Ascending aorta (tissue), 2 donors: ENCODE measurements at regions not wholly inside any gene's neighbourhood (a gene's known extent, or its start where the extent isn't known, plus 50 kb on each side); places are given as distances from the start of the nearest gene placed in this dataset.
A peak's percentile ranks its signal among the peaks of the same experiment; 100 is the strongest.

Experiments used
- DNase-seq, 2 donors: peaks; one replicate each; pipeline ENCODE4 v3.0.0-alpha.2; 2019; ENCODE audit warnings: low spot score in 2 of 2
- H3K27ac ChIP-seq, 2 donors: fragments of 200-600 bp; sonication (generic); one replicate each; pipeline ENCODE4 v1.5.1; 2016 to 2017; ENCODE audit warnings: mild to moderate bottlenecking in 1 of 2
- H3K27me3 ChIP-seq: fragments of 200-600 bp; sonication (generic); one replicate; pipeline ENCODE4 v1.5.1; 2017
- H3K36me3 ChIP-seq, 2 donors: fragments of 200-600 bp; sonication (generic); one replicate each; pipeline ENCODE4 v1.5.1; 2016
- H3K4me1 ChIP-seq, 2 donors: fragments of 200-600 bp; sonication (generic); one replicate each; pipeline ENCODE4 v1.5.1; 2016 to 2017; ENCODE audit warnings: mild to moderate bottlenecking in 1 of 2
- H3K4me3 ChIP-seq, 2 donors: fragments of 200-600 bp; sonication (generic); one replicate each; pipeline ENCODE4 v1.5.1; 2016 to 2017; ENCODE audit warnings: mild to moderate bottlenecking in 1 of 2
- H3K9me3 ChIP-seq, 2 donors: fragments of 200-600 bp; sonication (generic); one replicate each; pipeline ENCODE4 v1.5.1; 2016
- intact Hi-C: fragments of 100-400 bp; cut with DNase I; formaldehyde crosslinking; loops from one replicate; pipeline ENCODE4 v1.15.1; 2023
- TF ChIP-seq, protein P1 (sequence below), 3 experiments: fragments of 200-600 bp in 2 of 3; fragments of 450-650 bp in 1 of 3; sonication (generic) in 2 of 3; IDR thresholded peaks; one replicate each; pipeline ENCODE4 v1.5.1; 2016 to 2019; ENCODE audit warnings: antibody characterized with exemption in 3 of 3, mild to moderate bottlenecking in 1 of 3, moderate library complexity in 1 of 3

DNA sequence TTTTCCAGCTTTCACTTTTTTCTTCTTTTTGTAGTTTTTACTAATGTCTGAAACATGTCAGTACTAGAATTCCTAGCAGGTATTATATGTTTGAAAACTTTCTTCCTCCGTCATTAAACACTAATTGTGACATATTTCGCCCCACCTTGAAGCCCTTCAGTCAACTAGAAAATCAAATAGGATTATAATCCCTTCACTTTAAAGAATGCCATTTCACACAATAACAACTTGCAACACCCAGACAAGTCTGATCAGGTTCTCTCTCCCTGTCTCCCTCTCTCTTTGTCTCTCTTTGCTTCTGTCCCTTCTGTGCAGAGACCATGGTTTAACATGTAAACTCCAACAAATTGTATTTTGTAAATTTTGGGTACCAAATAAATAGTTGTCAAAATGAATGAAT, 373.5 kb downstream of the SEMA3D start:
- intact Hi-C loops: no loop called here
- TF ChIP-seq, protein P1, sequence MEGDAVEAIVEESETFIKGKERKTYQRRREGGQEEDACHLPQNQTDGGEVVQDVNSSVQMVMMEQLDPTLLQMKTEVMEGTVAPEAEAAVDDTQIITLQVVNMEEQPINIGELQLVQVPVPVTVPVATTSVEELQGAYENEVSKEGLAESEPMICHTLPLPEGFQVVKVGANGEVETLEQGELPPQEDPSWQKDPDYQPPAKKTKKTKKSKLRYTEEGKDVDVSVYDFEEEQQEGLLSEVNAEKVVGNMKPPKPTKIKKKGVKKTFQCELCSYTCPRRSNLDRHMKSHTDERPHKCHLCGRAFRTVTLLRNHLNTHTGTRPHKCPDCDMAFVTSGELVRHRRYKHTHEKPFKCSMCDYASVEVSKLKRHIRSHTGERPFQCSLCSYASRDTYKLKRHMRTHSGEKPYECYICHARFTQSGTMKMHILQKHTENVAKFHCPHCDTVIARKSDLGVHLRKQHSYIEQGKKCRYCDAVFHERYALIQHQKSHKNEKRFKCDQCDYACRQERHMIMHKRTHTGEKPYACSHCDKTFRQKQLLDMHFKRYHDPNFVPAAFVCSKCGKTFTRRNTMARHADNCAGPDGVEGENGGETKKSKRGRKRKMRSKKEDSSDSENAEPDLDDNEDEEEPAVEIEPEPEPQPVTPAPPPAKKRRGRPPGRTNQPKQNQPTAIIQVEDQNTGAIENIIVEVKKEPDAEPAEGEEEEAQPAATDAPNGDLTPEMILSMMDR (IDR thresholded peaks at IDR 0.05): no peak
- Histone ChIP-seq H3K27me3 (no peaks in the 10 kb centered on the region), H3K27ac (peak overlapping the region in 1 of 2 donors; percentile 69), H3K4me3 (no peak overlapping the region), H3K9me3 (no peaks in the 10 kb centered on the region), H3K36me3 (no peaks in the 10 kb centered on the region), H3K4me1 (peaks cover 0 to 15% of the 10 kb centered on the region in 2 donors)
- no peak for DNase-seq

DNA sequence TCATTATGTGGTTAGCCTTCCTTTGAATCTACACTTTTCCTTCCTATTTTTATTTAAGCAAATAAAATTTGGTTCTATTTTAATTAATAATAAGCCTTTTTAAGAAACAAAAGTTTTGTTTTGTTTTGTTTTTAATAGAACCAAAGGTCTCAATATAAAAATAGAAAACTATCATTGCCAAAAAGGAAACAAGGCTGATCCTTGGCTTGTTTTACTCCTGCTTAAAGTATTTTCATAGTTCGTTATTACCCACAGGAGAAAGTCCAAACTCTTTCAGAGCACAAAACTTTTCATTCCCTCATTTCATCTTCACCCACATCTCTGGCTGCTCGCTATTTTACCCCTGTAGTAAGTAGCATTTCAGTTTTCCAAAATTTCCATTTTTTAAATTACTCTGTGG, 374.8 kb downstream of the SEMA3D start:
- Histone ChIP-seq H3K4me3 (peak overlapping the region; percentile 6 to 11), H3K4me1 (peaks cover 0 to 13% of the 10 kb centered on the region in 2 donors), H3K27me3 (no peaks in the 10 kb centered on the region), H3K27ac (peak overlapping the region; percentile 57 to 69), H3K36me3 (no peaks in the 10 kb centered on the region), H3K9me3 (no peaks in the 10 kb centered on the region)
- intact Hi-C loops: no loop called here
- TF ChIP-seq, protein P1 (IDR thresholded peaks at IDR 0.05): no peak
- DNase-seq: no peak

DNA sequence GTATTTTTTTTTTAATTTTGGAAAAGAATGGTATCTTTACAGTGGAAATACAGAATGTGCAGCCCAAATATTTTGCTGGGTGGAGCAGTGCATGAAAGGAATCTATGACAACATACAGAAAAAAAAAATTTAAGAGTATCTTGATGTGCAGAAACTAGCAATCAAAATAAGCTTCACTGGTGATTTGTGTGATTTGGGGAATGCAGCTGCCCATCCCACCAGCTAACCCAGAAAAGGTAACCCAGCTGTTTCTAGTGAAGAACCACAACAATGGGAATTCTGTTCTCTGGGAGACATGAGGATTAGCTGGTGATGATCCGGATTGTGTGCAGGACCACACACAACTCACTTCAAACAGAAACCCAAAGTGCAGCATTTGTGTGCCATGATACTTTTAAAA, 375.5 kb downstream of the SEMA3D start:
- no peaks in the 10 kb centered on the region for H3K27me3 ChIP-seq
- no peaks in the 10 kb centered on the region for H3K36me3 ChIP-seq
- TF ChIP-seq, protein P1 (IDR thresholded peaks at IDR 0.05): no peak
- H3K27ac ChIP-seq: peak overlapping the region; percentile 57 to 69
- peak overlapping the region in 1 of 2 donors; percentile 6 for H3K4me3 ChIP-seq
- DNase-seq: no peak
- H3K9me3 ChIP-seq: no peaks in the 10 kb centered on the region
- intact Hi-C loops: no loop called here
- peaks cover 0 to 13% of the 10 kb centered on the region in 2 donors for H3K4me1 ChIP-seq

DNA sequence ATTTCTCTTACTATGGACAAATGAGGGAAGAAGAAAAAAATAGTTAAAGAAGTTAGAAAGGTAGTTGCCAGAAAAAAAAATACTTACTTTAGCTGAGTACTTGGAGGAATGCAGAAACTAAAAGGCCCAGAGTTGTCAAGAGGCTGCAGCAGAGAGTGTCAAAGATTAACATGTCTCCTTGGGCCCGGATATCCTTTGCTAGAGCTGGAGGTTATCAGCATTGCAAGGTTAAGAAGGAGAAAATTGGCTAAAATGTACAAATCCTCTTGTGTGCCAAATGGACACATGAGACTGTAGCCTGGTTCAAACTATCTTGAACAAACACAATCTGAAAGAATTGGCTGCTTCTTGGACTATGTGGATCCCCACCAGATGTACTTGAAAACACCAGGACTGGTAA, 377.0 kb downstream of the SEMA3D start:
- TF ChIP-seq, protein P1 (IDR thresholded peaks at IDR 0.05): no peak
- H3K27me3 ChIP-seq: no peaks in the 10 kb centered on the region
- peaks cover 0 to 13% of the 10 kb centered on the region in 2 donors for H3K4me1 ChIP-seq
- intact Hi-C loops: no loop called here
- H3K9me3 ChIP-seq: no peaks in the 10 kb centered on the region
- H3K27ac ChIP-seq: no peak overlapping the region
- no peak for DNase-seq
- no peaks in the 10 kb centered on the region for H3K36me3 ChIP-seq
- no peak overlapping the region for H3K4me3 ChIP-seq

DNA sequence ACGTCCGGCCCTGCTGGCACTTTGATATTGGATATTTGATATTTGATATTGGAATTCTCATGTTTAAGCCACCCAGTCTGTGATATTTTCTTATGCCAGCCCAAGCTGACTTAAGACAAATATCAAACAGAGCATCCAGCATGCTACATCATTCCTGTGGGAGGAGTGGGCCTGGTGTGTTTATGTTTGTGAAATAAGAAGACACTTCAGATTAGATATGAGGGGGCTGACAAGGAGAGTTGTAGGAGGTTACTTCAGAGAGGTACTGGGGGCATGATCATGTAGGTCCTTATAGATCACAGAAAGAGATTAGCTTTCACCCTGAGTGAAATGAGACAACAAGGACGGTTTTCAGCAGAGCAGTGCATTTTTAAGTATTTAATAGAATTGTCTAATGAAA, 382.9 kb downstream of the SEMA3D start:
- H3K27ac ChIP-seq: no peak overlapping the region
- peaks cover 0 to 18% of the 10 kb centered on the region in 2 donors for H3K4me1 ChIP-seq
- no peak for DNase-seq
- H3K36me3 ChIP-seq: no peaks in the 10 kb centered on the region
- no peaks in the 10 kb centered on the region for H3K9me3 ChIP-seq
- H3K27me3 ChIP-seq: no peaks in the 10 kb centered on the region
- TF ChIP-seq, protein P1 (IDR thresholded peaks at IDR 0.05): no peak
- intact Hi-C loops: no loop called here
- H3K4me3 ChIP-seq: no peak overlapping the region

DNA sequence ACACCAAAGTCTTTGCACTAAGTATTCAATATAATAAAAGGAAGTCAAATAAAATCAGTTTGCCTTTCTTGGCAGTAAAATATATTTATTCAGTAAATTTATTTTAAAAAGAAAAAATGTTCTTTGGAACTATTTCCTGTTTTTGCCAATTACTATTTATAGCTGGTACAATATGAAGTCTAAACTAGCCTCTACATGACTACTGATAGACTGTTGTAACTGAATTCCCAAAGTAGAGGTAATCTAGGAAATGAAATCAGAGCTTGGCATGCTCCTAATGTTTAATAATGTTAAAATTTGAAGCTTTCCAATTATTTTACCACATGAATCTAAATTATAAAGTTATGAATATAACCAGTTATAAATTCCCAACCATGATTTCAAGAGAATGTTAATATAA, 385.5 kb downstream of the SEMA3D start:
- intact Hi-C loops: no loop called here
- peak overlapping the region in 1 of 2 donors; percentile 72 for H3K27ac ChIP-seq
- TF ChIP-seq, protein P1 (IDR thresholded peaks at IDR 0.05): no peak
- no peaks in the 10 kb centered on the region for H3K36me3 ChIP-seq
- peaks cover 0 to 22% of the 10 kb centered on the region in 2 donors for H3K4me1 ChIP-seq
- no peak for DNase-seq
- H3K9me3 ChIP-seq: no peaks in the 10 kb centered on the region
- H3K27me3 ChIP-seq: no peaks in the 10 kb centered on the region
- H3K4me3 ChIP-seq: no peak overlapping the region
